Adrenal gland (tissue), 5 donors: ENCODE measurements at regions not wholly inside any gene's neighbourhood (a gene's known extent, or its start where the extent isn't known, plus 50 kb on each side); places are given as distances from the start of the nearest gene placed in this dataset.

Experiments
- CTCF ChIP-seq, 6 experiments: fragments of 450-650 bp in 4 of 6; fragments of 200-600 bp in 2 of 6; sonication (generic) in 1 of 6; IDR thresholded peaks; 1 replicate in 5 of 6; 2 replicates in 1 of 6; pipeline versions ENCODE4 v1.5.1 to v1.8.0; 2016 to 2021; ENCODE audit warnings: antibody characterized with exemption in 6 of 6, mild to moderate bottlenecking in 2 of 6, moderate library complexity in 1 of 6
- POLR2A ChIP-seq, 2 donors: fragments of 450-650 bp; IDR thresholded peaks; one replicate each; pipeline ENCODE4 v1.6.1; 2017; ENCODE audit warnings: antibody characterized with exemption in 2 of 2, mild to moderate bottlenecking in 2 of 2, moderate library complexity in 1 of 2
- donor health status: DM: no; HTN: no; CAD: no.

DNA sequence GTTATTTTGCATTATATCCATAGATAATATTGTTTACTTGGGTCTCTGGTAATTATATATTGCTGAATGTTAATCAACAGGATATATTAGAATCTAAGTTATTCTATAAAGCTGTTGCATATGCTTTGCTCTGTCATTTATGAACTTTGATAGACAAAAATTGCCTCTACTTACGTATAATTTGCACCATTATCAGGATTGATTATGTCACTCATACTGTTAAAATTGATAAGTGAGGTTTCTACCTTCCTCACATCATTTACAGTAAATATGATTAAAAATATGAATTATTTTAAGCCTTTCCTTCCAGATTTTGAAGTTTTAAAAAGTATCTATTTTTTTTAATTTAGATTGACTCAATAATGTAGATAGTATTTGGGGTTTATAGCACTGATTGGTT, 1540.4 kb upstream of the PRMT6 start:
- TF ChIP-seq POLR2A (IDR thresholded peaks at IDR 0.05) = no peak
- no peak for TF ChIP-seq CTCF (IDR thresholded peaks at IDR 0.05)
